ENCODE measurements at regions not wholly inside any gene's neighbourhood (a gene's known extent, or its start where the extent isn't known, plus 50 kb on each side); places are given as distances from the start of the nearest gene placed in this dataset.

DNA sequence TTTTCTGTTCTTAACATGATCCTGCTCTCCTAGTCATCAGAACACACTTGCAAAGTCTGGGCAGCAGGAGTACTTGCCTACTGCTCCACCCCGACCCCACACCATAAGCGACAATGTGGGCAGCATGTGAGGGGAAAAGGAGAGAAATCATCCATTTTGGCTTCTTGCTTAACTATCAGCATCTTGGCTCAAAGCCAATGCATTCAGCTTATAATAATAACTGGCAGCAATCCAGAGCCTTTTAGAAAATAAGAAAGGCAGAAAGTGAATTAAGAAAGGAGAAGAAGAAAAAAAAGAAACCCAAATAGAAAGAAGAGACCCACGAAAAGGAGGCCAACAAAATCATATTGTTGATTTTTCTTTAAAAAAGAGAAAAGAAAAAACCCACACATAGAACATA lies 930.8 kb downstream of the BCL11B start:
- Histone ChIP-seq H3K9me3 (no peaks in the 10 kb centered on the region), H3K4me1 (no peaks in the 10 kb centered on the region), H3K4me3 (no peak overlapping the region), H3K27me3 (no peaks in the 10 kb centered on the region), H3K36me3 (no peaks in the 10 kb centered on the region), H3K27ac (no peak overlapping the region)
- DNase-seq (ENCODE audit: low spot score in 2 of 2) = no peak
- intact Hi-C loops (cut with DNase I; ENCODE audit: low total_unique reads) = loop anchor here (5.0 kb wide), 1 partner anchor 1249 kb away; no protein-coding TSS in a partner anchor
- TF ChIP-seq, protein P1, sequence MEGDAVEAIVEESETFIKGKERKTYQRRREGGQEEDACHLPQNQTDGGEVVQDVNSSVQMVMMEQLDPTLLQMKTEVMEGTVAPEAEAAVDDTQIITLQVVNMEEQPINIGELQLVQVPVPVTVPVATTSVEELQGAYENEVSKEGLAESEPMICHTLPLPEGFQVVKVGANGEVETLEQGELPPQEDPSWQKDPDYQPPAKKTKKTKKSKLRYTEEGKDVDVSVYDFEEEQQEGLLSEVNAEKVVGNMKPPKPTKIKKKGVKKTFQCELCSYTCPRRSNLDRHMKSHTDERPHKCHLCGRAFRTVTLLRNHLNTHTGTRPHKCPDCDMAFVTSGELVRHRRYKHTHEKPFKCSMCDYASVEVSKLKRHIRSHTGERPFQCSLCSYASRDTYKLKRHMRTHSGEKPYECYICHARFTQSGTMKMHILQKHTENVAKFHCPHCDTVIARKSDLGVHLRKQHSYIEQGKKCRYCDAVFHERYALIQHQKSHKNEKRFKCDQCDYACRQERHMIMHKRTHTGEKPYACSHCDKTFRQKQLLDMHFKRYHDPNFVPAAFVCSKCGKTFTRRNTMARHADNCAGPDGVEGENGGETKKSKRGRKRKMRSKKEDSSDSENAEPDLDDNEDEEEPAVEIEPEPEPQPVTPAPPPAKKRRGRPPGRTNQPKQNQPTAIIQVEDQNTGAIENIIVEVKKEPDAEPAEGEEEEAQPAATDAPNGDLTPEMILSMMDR (IDR thresholded peaks at IDR 0.05) = no peak
- TF ChIP-seq POLR2AphosphoS5 (IDR thresholded peaks at IDR 0.05) (no peak), POLR2A (IDR thresholded peaks at IDR 0.05) (no peak)

GRCh38 chr14:98345161-98345560 lies 926.8 kb downstream of the BCL11B start:
- Histone ChIP-seq H3K4me3 (no peak overlapping the region), H3K27me3 (no peaks in the 10 kb centered on the region), H3K27ac (no peak overlapping the region), H3K4me1 (no peaks in the 10 kb centered on the region), H3K36me3 (no peaks in the 10 kb centered on the region), H3K9me3 (no peaks in the 10 kb centered on the region)
- DNase-seq (ENCODE audit: low spot score in 2 of 2) = no peak
- intact Hi-C loops (cut with DNase I; ENCODE audit: low total_unique reads) = no loop called here
- TF ChIP-seq, protein P1 (IDR thresholded peaks at IDR 0.05) = no peak
- TF ChIP-seq POLR2AphosphoS5 (IDR thresholded peaks at IDR 0.05) = no peak
- TF ChIP-seq POLR2A (IDR thresholded peaks at IDR 0.05) = no peak

GRCh38 chr14:98347686-98348085 lies 924.3 kb downstream of the BCL11B start:
- Histone ChIP-seq H3K4me1 (no peaks in the 10 kb centered on the region), H3K27me3 (no peaks in the 10 kb centered on the region), H3K9me3 (no peaks in the 10 kb centered on the region), H3K36me3 (no peaks in the 10 kb centered on the region), H3K27ac (no peak overlapping the region), H3K4me3 (no peak overlapping the region)
- TF ChIP-seq POLR2AphosphoS5 (IDR thresholded peaks at IDR 0.05) (no peak), POLR2A (IDR thresholded peaks at IDR 0.05) (no peak)
- TF ChIP-seq, protein P1 (IDR thresholded peaks at IDR 0.05) = no peak
- intact Hi-C loops (cut with DNase I; ENCODE audit: low total_unique reads) = no loop called here
- DNase-seq (ENCODE audit: low spot score in 2 of 2) = no peak

DNA sequence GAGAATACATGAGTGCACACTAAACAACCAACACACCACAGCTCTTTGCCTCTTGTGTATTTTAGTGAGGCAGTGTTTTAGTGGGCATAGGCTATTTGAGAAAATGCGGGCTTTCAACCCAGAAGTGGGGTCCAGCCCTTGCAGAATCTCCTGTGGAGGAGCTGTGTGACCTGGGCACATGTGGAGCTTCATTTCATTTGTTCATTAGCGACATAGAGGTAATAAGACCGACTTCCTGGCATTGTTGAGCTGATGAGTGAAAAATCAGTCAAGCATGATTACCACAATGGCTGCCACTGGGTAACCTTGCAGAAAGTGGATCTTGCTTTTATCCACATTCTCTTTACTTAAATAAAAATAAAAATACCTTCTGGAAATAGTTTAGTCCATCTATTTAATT lies 923.5 kb downstream of the BCL11B start:
- H3K4me3 ChIP-seq = no peak overlapping the region
- H3K27me3 ChIP-seq = no peaks in the 10 kb centered on the region
- H3K36me3 ChIP-seq = no peaks in the 10 kb centered on the region
- TF ChIP-seq, protein P1 (IDR thresholded peaks at IDR 0.05) = no peak
- TF ChIP-seq POLR2AphosphoS5 (IDR thresholded peaks at IDR 0.05) (no peak), POLR2A (IDR thresholded peaks at IDR 0.05) (no peak)
- H3K9me3 ChIP-seq = no peaks in the 10 kb centered on the region
- no peak overlapping the region for H3K27ac ChIP-seq
- intact Hi-C loops (cut with DNase I; ENCODE audit: low total_unique reads) = no loop called here
- no peaks in the 10 kb centered on the region for H3K4me1 ChIP-seq
- no peak for DNase-seq (ENCODE audit: low spot score in 2 of 2)

DNA sequence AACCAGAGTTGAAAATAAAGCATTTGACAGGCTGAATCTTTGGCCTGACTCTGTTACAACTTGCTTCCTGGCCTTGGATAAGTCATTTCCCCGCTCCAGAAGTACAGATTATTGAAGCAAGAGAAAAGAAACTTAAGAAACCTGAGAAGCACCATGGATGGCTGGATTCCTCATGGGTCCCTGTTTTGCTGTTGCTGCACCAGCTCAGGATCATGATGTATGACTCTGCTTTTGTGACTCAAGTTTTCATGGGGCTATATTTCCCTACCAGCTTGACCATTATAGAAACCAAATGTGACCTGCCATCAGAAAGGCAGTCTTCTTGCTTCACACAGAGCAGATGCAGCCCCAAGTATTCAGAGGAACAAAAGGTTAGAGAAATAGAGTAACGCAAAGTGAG lies 921.8 kb downstream of the BCL11B start:
- Histone ChIP-seq H3K9me3 (no peaks in the 10 kb centered on the region), H3K27me3 (no peaks in the 10 kb centered on the region), H3K4me1 (no peaks in the 10 kb centered on the region), H3K36me3 (no peaks in the 10 kb centered on the region), H3K4me3 (no peak overlapping the region), H3K27ac (no peak overlapping the region)
- TF ChIP-seq POLR2A (IDR thresholded peaks at IDR 0.05) = no peak
- TF ChIP-seq POLR2AphosphoS5 (IDR thresholded peaks at IDR 0.05) = no peak
- TF ChIP-seq, protein P1 (IDR thresholded peaks at IDR 0.05) = no peak
- intact Hi-C loops (cut with DNase I; ENCODE audit: low total_unique reads) = no loop called here
- no peak for DNase-seq (ENCODE audit: low spot score in 2 of 2)

Data from breast epithelium (tissue), 4 donors.